Endothelial cell of umbilical vein (primary cell): ENCODE measurements at regions not wholly inside any gene's neighbourhood (a gene's known extent, or its start where the extent isn't known, plus 50 kb on each side); places are given as distances from the start of the nearest gene placed in this dataset.

Experiments used
- BruUV-seq: library from RNA; stranded (reverse); fragments of 400-500 nt; replicated peaks from 2 replicates; lab custom pipeline; 2021; lab: Mats Ljungman, UMichigan
- CTCF ChIA-PET: fragments of 300-600, 350-600 bp; sonication (Branson Sonifier 250); formaldehyde crosslinking; loops from one replicate; lab custom pipeline; 2021; ENCODE audit warnings: antibody characterized with exemption, inconsistent platforms; lab: Charles Lee
- POLR2A ChIA-PET: fragments of 300-600, 350-600 bp; sonication (Branson Sonifier 250); formaldehyde crosslinking; loops from one replicate; lab custom pipeline; 2021; ENCODE audit warnings: antibody characterized with exemption, inconsistent platforms; lab: Charles Lee
- DNase-seq: peaks from one replicate; pipeline ENCODE4 v3.0.0-alpha.2; 2011; ENCODE audit warnings: low read depth, low spot score
- FAIRE-seq: peaks from 2 replicates; lab custom pipeline; 2011; peaks lifted over from hg19 to GRCh38; lab: Jason Lieb, UNC
- H2AFZ ChIP-seq: 2 replicates; pipeline ENCODE4 v1.6.0; 2012; ENCODE audit warnings: low read depth, low read length, control low read depth, inconsistent platforms
- H3K27ac ChIP-seq: 2 replicates; pipeline ENCODE4 v1.5.1; 2011; ENCODE audit warnings: low read depth, mild to moderate bottlenecking, control low read depth, low read length, moderate library complexity; ENCODE audit not compliant: insufficient read depth
- H3K27me3 ChIP-seq, 2 experiments: 2 replicates each; pipeline versions ENCODE4 v1.6.0 to v1.6.1; 2011; ENCODE audit warnings: low read length in 2 of 2, mixed read lengths in 1 of 2; ENCODE audit not compliant: control insufficient read depth in 2 of 2, insufficient read depth in 2 of 2
- H3K36me3 ChIP-seq, 2 experiments: 2 replicates in 1 of 2; 3 replicates in 1 of 2; pipeline ENCODE4 v1.5.1; 2011; ENCODE audit warnings: low read length in 2 of 2, mild to moderate bottlenecking in 1 of 2, moderate library complexity in 1 of 2; ENCODE audit not compliant: control insufficient read depth in 2 of 2, insufficient read depth in 2 of 2; ENCODE audit errors: extremely low read depth in 1 of 2
- H3K4me1 ChIP-seq: 3 replicates; pipeline ENCODE4 v1.5.1; 2011; ENCODE audit warnings: mild to moderate bottlenecking, low read length; ENCODE audit not compliant: control insufficient read depth, insufficient read depth; ENCODE audit errors: extremely low read depth
- H3K4me2 ChIP-seq: 2 replicates; pipeline ENCODE4 v1.6.1; 2011; ENCODE audit warnings: low read length, control low read depth, mixed read lengths; ENCODE audit not compliant: insufficient read depth
- H3K4me3 ChIP-seq, 3 experiments: fragments of 200-600 bp in 1 of 3; sonication (generic), shearing (Covaris generic) in 1 of 3; replicated peaks in 1 of 3; 2 replicates each; pipeline ENCODE4 v1.5.1; 2011 to 2016; ENCODE audit warnings: control low read depth in 3 of 3, low read length in 3 of 3, mild to moderate bottlenecking in 2 of 3, inconsistent platforms in 1 of 3, low read depth in 1 of 3, moderate library complexity in 1 of 3; ENCODE audit not compliant: insufficient read depth in 1 of 3
- H3K79me2 ChIP-seq: 2 replicates; pipeline ENCODE4 v1.6.0; 2012; ENCODE audit warnings: low read length, inconsistent platforms; ENCODE audit not compliant: control insufficient read depth, insufficient read depth
- H3K9ac ChIP-seq: replicated peaks from 2 replicates; pipeline ENCODE3; 2011; ENCODE audit warnings: low read length, control low read depth; ENCODE audit not compliant: insufficient read depth; ENCODE audit errors: extremely low read depth
- H3K9me1 ChIP-seq: replicated peaks from 3 replicates; pipeline ENCODE4 v1.6.0; 2011; ENCODE audit warnings: mild to moderate bottlenecking, low read length; ENCODE audit not compliant: control insufficient read depth, insufficient read depth; ENCODE audit errors: extremely low read depth
- H3K9me3 ChIP-seq: replicated peaks from 2 replicates; pipeline ENCODE4 v1.5.1; 2012; ENCODE audit warnings: low read length, inconsistent platforms; ENCODE audit not compliant: control insufficient read depth, insufficient read depth
- H4K20me1 ChIP-seq: replicated peaks from 2 replicates; pipeline ENCODE3; 2011; ENCODE audit warnings: mild to moderate bottlenecking, low read length; ENCODE audit not compliant: control insufficient read depth, insufficient read depth; ENCODE audit errors: extremely low read depth
- EZH2 ChIP-seq: IDR thresholded peaks from 2 replicates; pipeline ENCODE4 v1.6.1; 2012; ENCODE audit warnings: borderline replicate concordance, low read depth, mild to moderate bottlenecking, moderate library complexity, low read length, inconsistent platforms; ENCODE audit not compliant: severe bottlenecking
- FOS ChIP-seq: IDR thresholded peaks from 2 replicates; pipeline ENCODE4 v1.6.1; 2011; ENCODE audit warnings: mild to moderate bottlenecking, low read length, moderate library complexity, borderline replicate concordance; ENCODE audit not compliant: insufficient read depth
- GATA2 ChIP-seq: IDR thresholded peaks from 2 replicates; pipeline ENCODE4 v1.7.0; 2011; ENCODE audit warnings: low read depth, mild to moderate bottlenecking, moderate library complexity, mixed read lengths, low read length; ENCODE audit not compliant: insufficient read length, insufficient read depth
- JUN ChIP-seq: IDR thresholded peaks from 2 replicates; pipeline ENCODE4 v1.6.1; 2011; ENCODE audit warnings: borderline replicate concordance, low read depth; ENCODE audit not compliant: insufficient read length, insufficient read depth
- MAX ChIP-seq: IDR thresholded peaks from 2 replicates; pipeline ENCODE4 v1.6.1; 2011; ENCODE audit not compliant: insufficient read depth, insufficient read length
- MYC ChIP-seq: IDR thresholded peaks from one replicate; pipeline ENCODE4 v1.6.1; 2011; ENCODE audit warnings: mild to moderate bottlenecking, low read depth, low read length
- POLR2A ChIP-seq: IDR thresholded peaks from 2 replicates; pipeline ENCODE4 v1.6.1; 2012; ENCODE audit warnings: low read depth, mild to moderate bottlenecking, control low read depth, low read length
- dilution Hi-C: fragments of 300-500 bp; cut with MboI; formaldehyde crosslinking; loops from one replicate; pipeline ENCODE4 v1.15.0; 2019; ENCODE audit warnings: low sequenced_read_pairs; ENCODE audit not compliant: extremely low pct_ligation_motif_present
- intact Hi-C: fragments of 100-400 bp; cut with micrococcal nuclease; formaldehyde crosslinking; loops from one replicate; pipeline ENCODE4 v1.10.0; 2022
- TF ChIP-seq, protein P1 (sequence below), 2 donors: IDR thresholded peaks; 1 replicate in 1 of 2; 2 replicates in 1 of 2; pipeline ENCODE4 v1.5.1; 2011; ENCODE audit warnings: low read length in 2 of 2, mild to moderate bottlenecking in 2 of 2, moderate library complexity in 2 of 2, control low read depth in 1 of 2, inconsistent platforms in 1 of 2, low read depth in 1 of 2; ENCODE audit not compliant: insufficient read depth in 1 of 2; ENCODE audit errors: extremely low read depth in 1 of 2

- dilution Hi-C loops (no loop called here), intact Hi-C loops (no loop called here)
- H3K27ac ChIP-seq = no peak overlapping the region
- no peaks in the 10 kb centered on the region for H3K36me3 ChIP-seq
- CTCF ChIA-PET = no interaction called here
- DNase-seq (no peak), FAIRE-seq (no peak)
- H3K9ac ChIP-seq = no peak overlapping the region
- TF ChIP-seq MAX = no peak
- no peak for TF ChIP-seq EZH2
- TF ChIP-seq GATA2 = no peak
- TF ChIP-seq FOS = no peak
- TF ChIP-seq, protein P1, sequence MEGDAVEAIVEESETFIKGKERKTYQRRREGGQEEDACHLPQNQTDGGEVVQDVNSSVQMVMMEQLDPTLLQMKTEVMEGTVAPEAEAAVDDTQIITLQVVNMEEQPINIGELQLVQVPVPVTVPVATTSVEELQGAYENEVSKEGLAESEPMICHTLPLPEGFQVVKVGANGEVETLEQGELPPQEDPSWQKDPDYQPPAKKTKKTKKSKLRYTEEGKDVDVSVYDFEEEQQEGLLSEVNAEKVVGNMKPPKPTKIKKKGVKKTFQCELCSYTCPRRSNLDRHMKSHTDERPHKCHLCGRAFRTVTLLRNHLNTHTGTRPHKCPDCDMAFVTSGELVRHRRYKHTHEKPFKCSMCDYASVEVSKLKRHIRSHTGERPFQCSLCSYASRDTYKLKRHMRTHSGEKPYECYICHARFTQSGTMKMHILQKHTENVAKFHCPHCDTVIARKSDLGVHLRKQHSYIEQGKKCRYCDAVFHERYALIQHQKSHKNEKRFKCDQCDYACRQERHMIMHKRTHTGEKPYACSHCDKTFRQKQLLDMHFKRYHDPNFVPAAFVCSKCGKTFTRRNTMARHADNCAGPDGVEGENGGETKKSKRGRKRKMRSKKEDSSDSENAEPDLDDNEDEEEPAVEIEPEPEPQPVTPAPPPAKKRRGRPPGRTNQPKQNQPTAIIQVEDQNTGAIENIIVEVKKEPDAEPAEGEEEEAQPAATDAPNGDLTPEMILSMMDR (IDR thresholded peaks at IDR 0.05; ENCODE audit: extremely low read depth in 1 of 2, insufficient read depth in 1 of 2, low read depth in 1 of 2, low read length in 2 of 2) = no peak
- no peak for TF ChIP-seq MYC
- no peak for TF ChIP-seq JUN
- no peak for TF ChIP-seq POLR2A
- H3K79me2 ChIP-seq = no peaks in the 10 kb centered on the region
- H3K4me2 ChIP-seq = no peak overlapping the region
- H3K4me3 ChIP-seq = no peak overlapping the region
- no peaks in the 10 kb centered on the region for H3K4me1 ChIP-seq
- no peaks in the 10 kb centered on the region for H3K9me1 ChIP-seq
- no peaks in the 10 kb centered on the region for H3K9me3 ChIP-seq
- no peaks in the 10 kb centered on the region for H3K27me3 ChIP-seq
- no TSS peak for BruUV-seq
- no peak overlapping the region for H2AFZ ChIP-seq
- POLR2A ChIA-PET = no interaction called here
- no peaks in the 10 kb centered on the region for H4K20me1 ChIP-seq
These were observed 337.9 kb downstream of the FGFR2 start for GRCh38 chr10:121260377-121260776.
